ENCODE measurements at regions not wholly inside any gene's neighbourhood (a gene's known extent, or its start where the extent isn't known, plus 50 kb on each side); places are given as distances from the start of the nearest gene placed in this dataset.

DNA sequence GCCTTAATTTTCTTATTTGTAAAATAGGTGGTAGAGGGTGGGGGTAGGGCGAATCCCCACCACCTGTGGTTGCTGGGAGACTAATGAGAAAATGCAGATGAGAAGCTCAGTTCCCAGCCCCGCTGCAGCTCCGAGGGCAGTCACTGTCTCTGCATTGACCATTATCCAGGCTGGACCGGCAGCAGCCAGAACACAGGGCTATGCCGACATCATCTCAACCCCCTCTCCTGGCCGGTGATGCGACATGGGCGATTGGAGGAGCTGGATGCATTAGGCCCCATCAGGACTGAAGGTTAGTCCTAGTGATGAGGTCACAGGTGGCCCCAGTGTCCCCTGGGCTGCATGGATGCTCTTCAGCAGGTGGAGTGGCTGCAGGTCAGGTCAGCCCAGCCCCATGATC is 412.4 kb downstream of the CTTN start:
- TF ChIP-seq CTCF (IDR thresholded peaks at IDR 0.05) (no peak), POLR2A (IDR thresholded peaks at IDR 0.05) (no peak)
